IMR-90 (cell line): ENCODE measurements at regions not wholly inside any gene's neighbourhood (a gene's known extent, or its start where the extent isn't known, plus 50 kb on each side); places are given as distances from the start of the nearest gene placed in this dataset.

Source experiments
- ATAC-seq: fragments of 200-7000 bp; cut with Tn5 transposase; 2 replicates; pipeline ENCODE4 v1.9.1; 2020; ENCODE audit warnings: low read depth, mild to moderate bottlenecking, moderate library complexity
- BruUV-seq: library from RNA; stranded (reverse); fragments of 400-500 nt; replicated peaks from 2 replicates; lab custom pipeline; 2021; lab: Mats Ljungman, UMichigan
- CTCF ChIA-PET: fragments of 300-600 bp; formaldehyde crosslinking; extraction: SDS; loops from one replicate; lab custom pipeline; 2021; ENCODE audit warnings: antibody characterized with exemption; lab: Yijun Ruan, JAX
- POLR2A ChIA-PET: fragments of 300-600 bp; sonication (Branson Sonifier 250); formaldehyde crosslinking; loops from one replicate; lab custom pipeline; 2022; ENCODE audit warnings: antibody characterized with exemption; ENCODE audit not compliant: unreplicated experiment; lab: Charles Lee
- DNase-seq: peaks from one replicate; pipeline ENCODE4 v3.0.0; 2013
- H2AFZ ChIP-seq: replicated peaks from 2 replicates; pipeline ENCODE3; 2013; ENCODE audit warnings: low read length, mild to moderate bottlenecking; ENCODE audit not compliant: poor library complexity
- H2AK5ac ChIP-seq: 2 replicates; pipeline ENCODE4 v1.6.1; 2013; ENCODE audit warnings: low read depth, low read length, inconsistent platforms
- H2AK9ac ChIP-seq: replicated peaks from 2 replicates; pipeline ENCODE3; 2013; ENCODE audit warnings: mild to moderate bottlenecking, low read depth, low read length, moderate library complexity; ENCODE audit not compliant: poor library complexity
- H2BK120ac ChIP-seq: 2 replicates; pipeline ENCODE4 v1.6.1; 2013; ENCODE audit warnings: low read depth, low read length, inconsistent platforms
- H2BK15ac ChIP-seq: 3 replicates; pipeline ENCODE4 v1.6.1; 2013; ENCODE audit warnings: low read depth, low read length, inconsistent platforms
- H2BK20ac ChIP-seq: 2 replicates; pipeline ENCODE4 v1.6.1; 2013; ENCODE audit warnings: low read depth, mild to moderate bottlenecking, inconsistent platforms, low read length, moderate library complexity
- H2BK5ac ChIP-seq: 2 replicates; pipeline ENCODE4 v1.6.1; 2013; ENCODE audit warnings: mild to moderate bottlenecking, low read depth, low read length, inconsistent platforms; ENCODE audit not compliant: poor library complexity, severe bottlenecking
- H3K14ac ChIP-seq: replicated peaks from 2 replicates; pipeline ENCODE4 v1.6.1; 2013; ENCODE audit warnings: low read depth, low read length, inconsistent platforms
- H3K18ac ChIP-seq: 2 replicates; pipeline ENCODE4 v1.6.1; 2013; ENCODE audit warnings: low read depth, low read length, control low read depth
- H3K23ac ChIP-seq: 2 replicates; pipeline ENCODE4 v1.6.1; 2013; ENCODE audit warnings: low read depth, low read length, inconsistent platforms
- H3K27ac ChIP-seq: 2 replicates; pipeline ENCODE4 v1.5.1; 2013; ENCODE audit warnings: mild to moderate bottlenecking, control low read depth, low read length; ENCODE audit not compliant: insufficient read depth
- H3K27me3 ChIP-seq: 2 replicates; pipeline ENCODE4 v1.6.1; 2013; ENCODE audit warnings: low read length; ENCODE audit not compliant: control insufficient read depth, insufficient read depth
- H3K36me3 ChIP-seq: 2 replicates; pipeline ENCODE4 v1.6.1; 2013; ENCODE audit warnings: low read length, mixed read lengths; ENCODE audit not compliant: control insufficient read depth, insufficient read depth
- H3K4ac ChIP-seq: 2 replicates; pipeline ENCODE4 v1.6.1; 2013; ENCODE audit warnings: low read depth, low read length, inconsistent platforms
- H3K4me1 ChIP-seq: 2 replicates; pipeline ENCODE4 v1.6.1; 2013; ENCODE audit warnings: low read length, mixed read lengths; ENCODE audit not compliant: control insufficient read depth, insufficient read depth
- H3K4me2 ChIP-seq: 2 replicates; pipeline ENCODE4 v1.6.1; 2013; ENCODE audit warnings: low read depth, mild to moderate bottlenecking, control low read depth, low read length, moderate library complexity
- H3K4me3 ChIP-seq: 2 replicates; pipeline ENCODE4 v1.5.1; 2013; ENCODE audit warnings: low read depth, mild to moderate bottlenecking, control low read depth, low read length, moderate library complexity; ENCODE audit not compliant: insufficient read depth
- H3K56ac ChIP-seq: 2 replicates; pipeline ENCODE4 v1.6.1; 2013; ENCODE audit warnings: low read length, inconsistent platforms; ENCODE audit not compliant: insufficient read depth; ENCODE audit errors: extremely low read depth
- H3K79me1 ChIP-seq, 2 experiments: 2 replicates each; pipeline ENCODE4 v1.6.1; 2013; ENCODE audit warnings: low read length in 2 of 2, inconsistent platforms in 1 of 2, low read depth in 1 of 2
- H3K9ac ChIP-seq: 2 replicates; pipeline ENCODE4 v1.6.1; 2013; ENCODE audit warnings: low read depth, low read length, control low read depth
- H3K9me1 ChIP-seq: 2 replicates; pipeline ENCODE4 v1.6.1; 2013; ENCODE audit warnings: low read length, inconsistent platforms; ENCODE audit not compliant: insufficient read depth
- H3K9me3 ChIP-seq: 2 replicates; pipeline ENCODE4 v1.6.1; 2013; ENCODE audit warnings: low read length; ENCODE audit not compliant: control insufficient read depth, insufficient read depth
- H4K20me1 ChIP-seq: 2 replicates; pipeline ENCODE4 v1.6.1; 2013; ENCODE audit warnings: low read length, inconsistent platforms; ENCODE audit not compliant: insufficient read depth
- H4K5ac ChIP-seq: 2 replicates; pipeline ENCODE4 v1.6.1; 2013; ENCODE audit warnings: mild to moderate bottlenecking, low read depth, low read length, control low read depth
- H4K8ac ChIP-seq, 2 experiments: 2 replicates each; pipeline ENCODE4 v1.6.1; 2013; ENCODE audit warnings: low read depth in 2 of 2, low read length in 2 of 2, control low read depth in 1 of 2, inconsistent platforms in 1 of 2
- H4K91ac ChIP-seq: 2 replicates; pipeline ENCODE4 v1.6.1; 2013; ENCODE audit warnings: low read depth, low read length, inconsistent platforms; ENCODE audit not compliant: insufficient read depth
- NFE2L2 ChIP-seq: fragments of 150-350 bp; IDR thresholded peaks from 2 replicates; pipeline ENCODE4 v1.6.1; 2016; ENCODE audit warnings: low read depth, mild to moderate bottlenecking, low read length
- WGBS, 2 experiments: methylation state at CpG; one replicate each; pipeline versions ENCODE4 v1.1.5 to v1.1.7; 2013; ENCODE audit warnings: missing lambda C conversion rate in 2 of 2; ENCODE audit not compliant: insufficient read length in 1 of 2; ENCODE audit errors: extremely low coverage in 2 of 2; 5-methylcytosine and 5-hydroxymethylcytosine counted together
- dilution Hi-C: fragments of 300-500 bp; cut with HindIII; formaldehyde crosslinking; loops from one replicate; pipeline ENCODE4 v1.14.3; 2018; ENCODE audit warnings: low sequenced_read_pairs; ENCODE audit not compliant: unreplicated experiment
- in situ Hi-C: fragments of 300-500 bp; cut with MboI; formaldehyde crosslinking; loops from 3 replicates; pipeline ENCODE4 v1.14.3; 2019; ENCODE audit warnings: low sequenced_read_pairs, inconsistent platforms, mixed read lengths
- intact Hi-C: fragments of 100-400 bp; cut with micrococcal nuclease; formaldehyde crosslinking; loops from 2 replicates; pipeline ENCODE4 v1.10.0; 2022
- TF ChIP-seq, protein P1 (sequence below): fragments of 150-350 bp; IDR thresholded peaks from 2 replicates; pipeline ENCODE4 v1.6.1; 2017; ENCODE audit warnings: mild to moderate bottlenecking, antibody characterized with exemption, low read length, low read depth

- no peaks in the 10 kb centered on the region for H4K20me1 ChIP-seq
- no peaks in the 10 kb centered on the region for H3K36me3 ChIP-seq
- peak; percentile 94 for ATAC-seq
- in situ Hi-C loops (no loop called here), dilution Hi-C loops (no loop called here), intact Hi-C loops (loop anchor here (5.0 kb wide), 1 partner anchor 78 kb away; no protein-coding TSS in a partner anchor)
- H2AFZ ChIP-seq, result no peak overlapping the region
- H2BK5ac ChIP-seq, result no peak overlapping the region
- H2AK5ac ChIP-seq, result peak overlapping the region; percentile 81
- H3K27ac ChIP-seq, result peak overlapping the region; percentile 30; the same call in 1 of the 2 replicates
- TF ChIP-seq, protein P1, sequence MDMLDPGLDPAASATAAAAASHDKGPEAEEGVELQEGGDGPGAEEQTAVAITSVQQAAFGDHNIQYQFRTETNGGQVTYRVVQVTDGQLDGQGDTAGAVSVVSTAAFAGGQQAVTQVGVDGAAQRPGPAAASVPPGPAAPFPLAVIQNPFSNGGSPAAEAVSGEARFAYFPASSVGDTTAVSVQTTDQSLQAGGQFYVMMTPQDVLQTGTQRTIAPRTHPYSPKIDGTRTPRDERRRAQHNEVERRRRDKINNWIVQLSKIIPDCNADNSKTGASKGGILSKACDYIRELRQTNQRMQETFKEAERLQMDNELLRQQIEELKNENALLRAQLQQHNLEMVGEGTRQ, result peak; percentile 21; the same call in 1 of the 2 replicates
- TF ChIP-seq NFE2L2, result no peak
- peaks cover 11% of the 10 kb centered on the region for H3K4me1 ChIP-seq
- H3K79me1 ChIP-seq, result no peaks in the 10 kb centered on the region
- H2AK9ac ChIP-seq, result no peak overlapping the region
- peak overlapping the region; percentile 55 for H3K18ac ChIP-seq
- peak overlapping the region; percentile 34; the same call in 1 of the 2 replicates for H3K4ac ChIP-seq
- no peak overlapping the region for H4K5ac ChIP-seq
- no peak overlapping the region for H3K9ac ChIP-seq
- BruUV-seq, result no TSS peak
- peak overlapping the region; percentile 70; the same call in 1 of the 2 replicates for H3K14ac ChIP-seq
- POLR2A ChIA-PET, result no interaction called here
- no peaks in the 10 kb centered on the region for H3K27me3 ChIP-seq
- peak; percentile 82 for DNase-seq
- CTCF ChIA-PET, result interaction anchor here (1.4 kb wide), 1 partner anchor 486 kb away, joined by 3 read pairs; no protein-coding TSS in a partner anchor
- 0 out of 2 replicates have a peak overlapping the region, but pooled peaks have one; percentile 13 for H3K23ac ChIP-seq
- H4K91ac ChIP-seq, result peak overlapping the region; percentile 57; the same call in 1 of the 2 replicates
- H3K56ac ChIP-seq, result no peak overlapping the region
- no CpG with 5 or more reads among the region's 3 CpGs for WGBS, 2 experiments
- peak overlapping the region; percentile 32; the same call in 1 of the 2 replicates for H2BK20ac ChIP-seq
- H3K4me2 ChIP-seq, result no peak overlapping the region
- H2BK15ac ChIP-seq, result peak overlapping the region; percentile 63; the same call in 1 of the 3 replicates
- H2BK120ac ChIP-seq, result peak overlapping the region; percentile 50; the same call in 1 of the 2 replicates
- H3K4me3 ChIP-seq, result no peak overlapping the region
- H4K8ac ChIP-seq, result peak overlapping the region in 1 of 2 experiments; percentile 13; a peak in 1 of 4 replicates
- no peaks in the 10 kb centered on the region for H3K9me3 ChIP-seq
- H3K9me1 ChIP-seq, result peaks cover 6% of the 10 kb centered on the region
Measured at GRCh38 chr6:134663800-134664535, 285.9 kb downstream of the ALDH8A1 start.
